ENCODE measurements at regions not wholly inside any gene's neighbourhood (a gene's known extent, or its start where the extent isn't known, plus 50 kb on each side); places are given as distances from the start of the nearest gene placed in this dataset.

- ATAC-seq (ENCODE audit: low read depth) (no peak), DNase-seq (no peak)
- intact Hi-C loops (cut with micrococcal nuclease): no loop called here
- ChIA-PET POLR2A (no interaction called here), CTCF (no interaction called here)
- H3K9ac ChIP-seq (ENCODE audit: low read length): no peak overlapping the region
- no peaks in the 10 kb centered on the region for H3K4me1 ChIP-seq (ENCODE audit: control insufficient read depth in 2 of 2, insufficient read depth in 2 of 2, low read length in 2 of 2)
- no peaks in the 10 kb centered on the region for H3K79me2 ChIP-seq (ENCODE audit: control insufficient read depth, insufficient read depth, low read length)
- H3K4me2 ChIP-seq (replicated peaks; ENCODE audit: low read depth, low read length, poor library complexity, severe bottlenecking): no peak overlapping the region
- no peaks in the 10 kb centered on the region for H3K27me3 ChIP-seq (replicated peaks in 1 of 4; ENCODE audit: control extremely low read depth in 1 of 4, control insufficient read depth in 3 of 4, insufficient read depth in 4 of 4, low read length in 3 of 4)
- no peak for TF ChIP-seq CTCF (IDR thresholded peaks at IDR 0.05)
- no peak for TF ChIP-seq EZH2 (IDR thresholded peaks at IDR 0.05; ENCODE audit: borderline replicate concordance, insufficient read depth, low read depth, low read length, poor library complexity, severe bottlenecking)
- no peak overlapping the region for H3K4me3 ChIP-seq (ENCODE audit: control extremely low read depth in 1 of 5, extremely low read depth in 1 of 5, insufficient read depth in 1 of 5, low read depth in 2 of 5, low read length in 4 of 5)
- no peaks in the 10 kb centered on the region for H3K4me1 Mint-ChIP-seq
- no peaks in the 10 kb centered on the region for H3K9me3 ChIP-seq (ENCODE audit: control extremely low read depth in 1 of 3, control insufficient read depth in 2 of 3, insufficient read depth in 1 of 3, low read length in 2 of 3)
- peaks cover 3% of the 10 kb centered on the region for H3K27me3 Mint-ChIP-seq
- H4K20me1 ChIP-seq (ENCODE audit: control insufficient read depth, insufficient read depth, low read length, poor library complexity, severe bottlenecking): no peaks in the 10 kb centered on the region
- H3K36me3 ChIP-seq (replicated peaks in 1 of 2; ENCODE audit: control extremely low read depth in 1 of 2, control insufficient read depth in 1 of 2, extremely low read depth in 1 of 2, insufficient read depth in 2 of 2, low read length in 1 of 2): no peaks in the 10 kb centered on the region
- no peak overlapping the region for H3K27ac ChIP-seq (ENCODE audit: low read length in 2 of 2)
- H3K27ac Mint-ChIP-seq: no peak overlapping the region
- H2AFZ ChIP-seq (ENCODE audit: insufficient read depth, low read depth, low read length, poor library complexity, severe bottlenecking): no peak overlapping the region
- no peak overlapping the region for H3K4me3 Mint-ChIP-seq
- WGBS (ENCODE audit: insufficient coverage): no CpG with 5 or more reads among the region's 5 CpGs
- no peaks in the 10 kb centered on the region for H3K9me3 Mint-ChIP-seq (ENCODE audit: insufficient read depth)
Measured at GRCh38 chrX:41019041-41019392, 66.2 kb upstream of the USP9X start.

GRCh38 chrX:41022566-41022965, 62.7 kb upstream of the USP9X start:
- ChIA-PET POLR2A (no interaction called here), CTCF (no interaction called here)
- Histone ChIP-seq H4K20me1 (ENCODE audit: control insufficient read depth, insufficient read depth, low read length, poor library complexity, severe bottlenecking) (no peaks in the 10 kb centered on the region), H3K79me2 (ENCODE audit: control insufficient read depth, insufficient read depth, low read length) (no peaks in the 10 kb centered on the region), H3K9ac (ENCODE audit: low read length) (no peak overlapping the region), H3K9me3 (ENCODE audit: control extremely low read depth in 1 of 3, control insufficient read depth in 2 of 3, insufficient read depth in 1 of 3, low read length in 2 of 3) (no peaks in the 10 kb centered on the region), H3K27ac (ENCODE audit: low read length in 2 of 2) (no peak overlapping the region), H2AFZ (ENCODE audit: insufficient read depth, low read depth, low read length, poor library complexity, severe bottlenecking) (no peak overlapping the region), H3K4me2 (replicated peaks; ENCODE audit: low read depth, low read length, poor library complexity, severe bottlenecking) (no peak overlapping the region), H3K36me3 (replicated peaks in 1 of 2; ENCODE audit: control extremely low read depth in 1 of 2, control insufficient read depth in 1 of 2, extremely low read depth in 1 of 2, insufficient read depth in 2 of 2, low read length in 1 of 2) (no peaks in the 10 kb centered on the region), H3K4me1 (ENCODE audit: control insufficient read depth in 2 of 2, insufficient read depth in 2 of 2, low read length in 2 of 2) (no peaks in the 10 kb centered on the region), H3K4me3 (ENCODE audit: control extremely low read depth in 1 of 5, extremely low read depth in 1 of 5, insufficient read depth in 1 of 5, low read depth in 2 of 5, low read length in 4 of 5) (no peak overlapping the region), H3K27me3 (replicated peaks in 1 of 4; ENCODE audit: control extremely low read depth in 1 of 4, control insufficient read depth in 3 of 4, insufficient read depth in 4 of 4, low read length in 3 of 4) (peaks cover 0 to 3% (median 0%) of the 10 kb centered on the region in 4 experiments)
- DNase-seq: no peak
- TF ChIP-seq EZH2 (IDR thresholded peaks at IDR 0.05; ENCODE audit: borderline replicate concordance, insufficient read depth, low read depth, low read length, poor library complexity, severe bottlenecking) (no peak), CTCF (IDR thresholded peaks at IDR 0.05) (no peak)
- H3K4me3 Mint-ChIP-seq: no peak overlapping the region
- no peak for ATAC-seq (ENCODE audit: low read depth)
- no peak overlapping the region for H3K27ac Mint-ChIP-seq
- H3K27me3 Mint-ChIP-seq: peaks cover 5% of the 10 kb centered on the region
- WGBS (ENCODE audit: insufficient coverage): no CpG with 5 or more reads among the region's 1 CpG
- intact Hi-C loops (cut with micrococcal nuclease): no loop called here
- H3K4me1 Mint-ChIP-seq: no peaks in the 10 kb centered on the region
- H3K9me3 Mint-ChIP-seq (ENCODE audit: insufficient read depth): no peaks in the 10 kb centered on the region

All from B cell (primary cell).